HG03439 (cell line): ENCODE measurements at regions not wholly inside any gene's neighbourhood (a gene's known extent, or its start where the extent isn't known, plus 50 kb on each side); places are given as distances from the start of the nearest gene placed in this dataset.
"Not testable (repeated sequence)": the region's sequence is repeated elsewhere in the genome, so short reads cannot be mapped to it uniquely, and the experiment has no call there.

Source experiments
- ATAC-seq: cut with Tn5 transposase; IDR thresholded peaks from one replicate; pipeline ENCODE4 v1.9.1; 2021; ENCODE audit warnings: mild to moderate bottlenecking, moderate library complexity; ENCODE audit not compliant: unreplicated experiment

DNA sequence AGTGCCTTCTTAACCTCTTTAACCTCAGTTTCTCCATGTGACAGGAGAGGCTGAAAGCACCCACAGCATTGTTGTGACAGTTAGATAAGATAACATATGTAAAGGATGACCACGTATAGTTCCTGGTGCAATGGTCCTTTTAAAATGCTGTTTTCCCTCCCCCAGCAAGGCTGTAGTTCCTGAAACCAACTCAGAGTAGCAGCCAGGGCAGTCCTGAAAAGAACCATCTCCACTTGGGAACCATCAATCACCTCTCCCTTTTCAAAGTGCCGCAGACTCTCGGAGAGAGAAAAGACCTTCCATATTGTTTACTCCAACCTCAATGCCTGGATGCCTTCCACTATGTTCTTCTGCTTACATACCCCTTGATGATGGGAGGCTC, 158.8 kb downstream of the DDX1 start:
- no peak for ATAC-seq

DNA sequence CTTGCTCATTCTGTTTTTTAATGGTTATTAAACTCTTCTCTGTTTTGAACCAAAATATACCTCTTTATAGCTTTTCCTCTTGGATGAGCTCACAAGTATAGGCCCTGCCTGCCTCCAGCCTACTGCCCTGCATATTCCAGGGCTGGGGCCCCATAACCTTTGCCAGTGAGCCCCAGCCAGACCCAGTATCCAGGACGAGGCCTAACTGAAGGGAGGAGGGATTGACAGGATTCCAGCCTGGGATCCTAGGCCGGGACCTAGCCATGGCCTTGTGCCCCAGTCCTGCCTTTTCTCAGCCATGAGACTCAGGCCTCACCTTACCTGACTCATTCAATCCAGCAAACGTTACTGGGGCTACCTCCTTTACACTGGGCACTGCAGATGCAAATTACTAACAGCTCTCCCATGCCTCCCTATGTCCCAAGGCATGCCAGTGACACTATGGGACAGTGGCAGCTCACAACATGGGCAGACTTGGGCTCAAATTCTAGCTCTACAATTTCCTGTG, 159.2 kb downstream of the DDX1 start:
- ATAC-seq: no peak

DNA sequence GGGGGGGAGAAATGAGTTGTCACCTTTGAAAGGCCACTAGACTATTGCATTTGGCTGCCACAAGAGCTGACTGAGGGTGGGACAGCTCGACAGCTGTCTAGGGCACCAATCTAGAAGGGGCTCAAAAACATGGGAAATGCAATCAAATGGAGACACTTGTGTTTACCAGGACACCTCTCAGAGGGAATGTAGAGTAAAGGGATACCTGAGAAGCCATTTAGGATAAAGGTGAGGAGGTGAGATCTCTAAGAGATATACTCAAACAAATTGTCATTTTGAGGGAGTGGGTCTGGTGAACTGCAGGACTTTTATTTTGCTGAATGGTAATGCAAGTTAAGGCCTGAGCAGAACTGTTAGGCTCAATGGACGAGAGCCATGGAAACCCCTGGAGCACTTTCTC, 159.8 kb downstream of the DDX1 start:
- no peak for ATAC-seq

DNA sequence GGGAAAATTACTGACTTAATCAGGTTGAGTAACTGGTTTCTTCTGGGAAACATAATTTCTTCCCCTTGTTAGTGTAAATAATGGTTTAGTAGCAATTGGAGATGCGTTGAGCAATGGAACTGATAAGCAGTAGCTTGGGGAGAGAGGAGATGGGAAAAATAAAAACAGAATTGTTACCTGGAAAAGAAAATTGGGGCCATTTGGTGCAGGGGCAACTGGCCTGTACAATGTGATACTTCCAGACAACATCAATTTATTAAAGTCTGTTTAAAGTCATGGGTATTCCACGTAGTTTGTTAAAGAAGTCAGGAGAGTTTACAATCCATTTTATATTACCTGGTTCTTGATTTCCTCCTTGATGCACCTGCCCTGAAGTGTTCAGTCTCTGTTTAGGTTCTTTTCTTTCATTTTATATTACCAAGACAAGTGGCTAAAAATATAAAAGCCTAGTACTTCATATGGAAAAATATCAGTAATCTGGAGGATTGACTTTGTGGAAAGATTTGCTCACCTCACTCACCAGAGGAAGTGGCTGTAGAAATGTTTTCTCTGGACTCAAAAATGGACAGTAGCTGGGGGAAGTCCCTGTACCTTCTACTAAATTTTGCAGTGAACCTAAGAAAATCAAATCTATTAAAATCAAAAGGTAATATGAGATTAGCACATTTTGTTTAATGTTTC, 161.0 kb downstream of the DDX1 start:
- ATAC-seq: no peak

DNA sequence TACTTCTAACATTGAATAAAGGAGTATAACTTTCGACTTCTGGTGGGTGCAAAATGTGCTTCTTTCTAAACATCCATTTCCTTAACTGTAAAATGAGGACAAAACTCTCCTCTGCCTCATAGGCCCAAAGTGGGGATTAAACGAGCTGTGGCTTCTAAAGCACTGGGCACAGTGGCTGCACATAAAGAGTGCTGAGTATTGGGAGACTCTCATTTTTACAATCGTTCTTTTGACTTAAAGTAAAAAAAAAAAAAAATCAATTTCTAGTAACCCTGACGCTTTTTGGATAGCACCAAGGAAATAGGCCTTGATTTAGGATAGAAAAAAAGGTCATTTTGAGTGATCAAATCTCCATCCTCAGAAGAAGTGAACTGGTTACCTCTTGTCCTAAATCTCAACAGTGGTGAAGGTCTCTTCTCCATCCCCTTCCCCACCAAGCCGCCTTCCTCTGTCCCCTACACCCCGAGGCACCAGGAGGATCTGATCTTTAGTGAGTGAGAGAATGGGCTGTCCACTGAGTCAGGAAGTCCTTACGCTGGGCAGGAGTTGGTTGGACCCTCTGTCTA, 161.6 kb downstream of the DDX1 start:
- no peak for ATAC-seq

DNA sequence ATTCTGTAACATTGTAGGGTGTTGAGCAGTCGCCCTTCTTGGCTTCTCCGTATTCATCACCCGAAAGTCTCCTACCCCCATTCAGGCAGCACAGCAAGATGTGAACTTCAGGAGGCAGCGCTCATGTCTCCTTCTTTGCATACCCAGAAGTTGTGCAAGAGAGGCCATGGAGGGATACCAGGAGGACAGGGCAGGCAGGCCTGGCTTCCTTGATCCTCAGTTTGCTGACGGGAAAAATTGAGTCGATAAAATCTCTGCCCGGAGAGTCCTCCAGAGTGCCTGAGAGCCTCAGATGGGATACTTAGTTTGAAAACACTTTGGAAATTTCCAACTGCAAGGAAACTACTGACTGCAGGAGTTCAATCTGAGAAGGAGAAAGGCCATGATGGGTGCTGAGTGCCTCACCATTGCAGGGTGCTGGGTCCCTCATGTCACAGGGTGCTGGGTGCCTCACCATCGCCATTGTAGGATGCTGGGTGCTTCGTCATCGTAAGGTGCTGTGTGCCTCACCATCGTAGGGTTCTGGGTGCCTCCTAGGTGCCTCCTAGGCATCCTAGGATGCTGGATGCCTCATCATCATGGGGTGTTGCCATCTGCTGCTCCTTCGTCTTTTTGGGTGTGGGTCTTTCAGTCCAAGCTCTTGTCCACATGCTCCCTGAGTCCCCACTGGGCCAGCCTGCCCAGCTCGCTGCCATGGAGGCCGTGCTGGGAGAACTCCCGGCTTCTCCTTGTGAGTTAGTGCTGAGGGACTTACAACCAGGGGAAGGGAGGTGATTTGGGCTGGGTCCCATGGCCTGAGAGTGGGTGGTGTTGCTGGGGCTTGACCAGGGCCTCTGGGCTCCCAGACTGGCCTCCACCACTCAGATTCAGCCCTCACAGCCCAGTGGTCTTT, 162.4 kb downstream of the DDX1 start:
- no peak for ATAC-seq

DNA sequence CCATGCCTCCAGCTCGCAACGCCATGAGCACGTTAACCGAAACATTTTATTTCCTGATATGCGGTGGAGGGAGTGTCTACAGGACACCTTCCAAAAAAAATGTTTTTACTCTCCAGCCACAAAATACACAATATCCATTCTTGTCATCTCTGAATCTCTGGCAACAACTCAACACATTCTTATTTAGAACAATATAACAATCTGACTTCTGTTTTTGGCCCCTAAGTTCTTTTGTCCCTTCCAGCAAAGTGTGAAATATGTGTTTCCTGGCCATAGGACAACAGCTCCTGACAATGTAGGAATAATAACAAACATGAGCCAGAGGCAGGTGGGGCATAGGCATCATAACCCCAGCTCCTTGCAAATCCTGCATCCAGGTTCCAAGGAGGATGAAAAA, 163.0 kb downstream of the DDX1 start:
- ATAC-seq: no peak

DNA sequence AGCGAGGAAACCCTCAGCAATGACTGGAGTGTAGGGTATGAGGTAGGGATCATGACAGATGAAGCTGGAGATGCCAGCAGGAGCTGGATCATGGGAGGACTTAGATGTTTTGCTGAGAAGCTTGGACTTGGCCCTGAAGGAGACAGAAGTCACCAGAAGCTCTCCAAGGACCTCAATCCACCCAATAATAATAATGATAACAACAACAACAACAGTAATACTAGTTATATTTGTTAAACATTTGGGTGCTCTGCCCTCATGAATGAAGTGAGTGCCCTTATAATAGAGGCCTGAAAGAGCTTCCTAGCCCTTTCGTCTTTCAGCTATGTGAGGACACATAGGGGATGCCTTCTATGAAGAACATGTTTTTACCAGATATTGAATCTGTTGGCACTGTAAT, 163.9 kb downstream of the DDX1 start:
- no peak for ATAC-seq

DNA sequence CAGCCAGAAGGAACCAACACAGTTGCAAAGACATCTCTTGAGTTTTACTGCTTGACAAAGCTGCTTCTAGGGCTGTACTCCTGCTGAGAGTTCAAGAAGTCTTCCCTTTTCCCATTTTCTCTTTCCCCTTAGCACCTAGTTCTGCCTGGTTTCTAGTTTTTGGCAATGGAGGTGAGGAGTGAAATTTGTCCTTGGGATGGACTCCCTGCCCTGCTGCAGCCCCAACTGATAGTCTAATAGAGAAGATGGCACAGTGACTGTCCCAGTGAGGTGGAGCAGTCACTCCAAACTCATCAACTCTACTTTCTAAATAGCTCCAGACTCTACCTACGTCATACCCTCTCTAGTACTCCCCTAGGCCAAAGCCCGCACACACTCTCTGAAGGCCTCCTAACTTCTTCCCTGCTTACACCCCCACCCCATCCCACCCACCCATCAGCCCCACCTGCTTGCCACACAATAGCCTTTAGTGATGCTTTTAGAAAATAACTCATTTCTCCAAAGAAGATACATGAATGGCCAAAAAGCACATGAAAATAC, 164.4 kb downstream of the DDX1 start:
- ATAC-seq: no peak

DNA sequence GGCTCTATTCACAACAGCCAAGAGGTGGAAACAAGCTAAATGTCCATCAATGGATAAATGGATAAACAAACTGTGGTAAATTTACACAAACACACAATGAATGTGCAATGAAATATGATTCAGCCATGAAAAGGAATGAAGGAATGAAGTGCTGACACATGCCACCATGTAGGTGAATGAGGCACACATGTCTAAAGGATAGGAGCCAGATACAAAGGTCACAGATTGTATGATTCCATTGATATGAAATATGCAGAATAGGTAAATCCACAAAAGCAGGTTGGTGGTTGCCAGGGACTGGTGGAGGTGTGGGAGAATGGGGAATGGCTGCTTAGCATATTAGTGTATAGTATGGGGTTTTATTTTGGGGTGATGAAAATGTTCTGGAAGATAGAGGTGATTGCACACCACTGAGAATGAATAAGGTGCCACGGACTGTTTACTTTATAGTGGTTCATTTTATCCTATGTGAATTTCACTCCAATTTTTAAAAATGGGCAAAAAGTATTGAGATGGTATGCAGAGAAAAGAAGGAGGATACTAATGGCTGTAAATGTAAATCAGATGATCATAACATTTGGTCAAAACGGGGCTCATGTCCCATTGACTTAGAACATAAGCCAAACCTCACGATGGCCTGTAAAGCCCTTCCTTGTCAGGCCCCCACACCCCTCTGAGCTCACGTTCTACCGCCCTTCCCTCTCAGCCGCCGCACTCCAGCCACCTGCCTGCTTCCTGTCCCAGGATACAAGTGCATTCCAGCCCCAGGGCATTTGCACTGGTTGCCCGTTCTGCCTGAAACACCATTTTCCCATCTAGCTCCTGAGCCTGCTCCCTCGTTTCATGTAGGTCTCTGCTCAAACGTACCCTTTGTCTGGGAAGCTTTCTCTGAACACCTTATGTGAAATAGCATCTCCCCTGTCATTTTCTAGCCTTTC, 165.5 kb downstream of the DDX1 start:
- no peak for ATAC-seq

DNA sequence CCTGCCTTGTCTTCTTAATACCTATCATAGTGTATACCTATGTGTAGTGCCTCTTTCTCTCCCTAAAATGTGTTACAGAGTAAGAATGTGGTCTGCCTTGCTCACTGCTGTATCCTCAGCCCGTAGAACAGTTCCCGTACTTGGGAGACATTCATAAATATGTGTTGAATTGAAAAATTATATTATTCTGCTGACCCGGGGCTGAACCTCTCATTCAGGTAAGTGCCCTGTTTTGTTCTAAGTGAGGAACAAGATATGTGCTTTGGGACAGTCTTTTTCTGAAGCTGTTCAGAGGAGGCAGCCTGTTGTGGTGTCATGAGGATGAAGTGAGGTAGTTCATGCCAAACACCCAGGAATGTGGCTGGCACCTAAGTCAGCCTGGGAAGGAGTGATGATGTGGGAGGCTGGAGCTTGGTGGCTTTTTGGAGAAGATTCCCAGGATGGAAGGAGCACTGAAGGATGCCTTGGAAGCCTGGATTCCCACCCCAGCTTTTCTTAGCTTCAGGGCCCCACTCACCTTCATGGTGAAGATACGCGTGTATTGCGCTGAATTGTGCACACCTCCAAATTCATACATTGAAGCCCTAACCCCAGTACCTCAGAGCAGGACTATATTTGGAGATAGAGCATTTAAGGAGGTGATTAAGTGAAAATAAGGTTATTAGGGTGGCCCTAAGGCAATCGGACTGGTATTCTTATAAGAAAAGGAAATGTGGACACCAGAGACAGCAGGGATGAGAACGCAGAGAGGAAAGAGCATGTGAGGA, 166.3 kb downstream of the DDX1 start:
- ATAC-seq: no peak

DNA sequence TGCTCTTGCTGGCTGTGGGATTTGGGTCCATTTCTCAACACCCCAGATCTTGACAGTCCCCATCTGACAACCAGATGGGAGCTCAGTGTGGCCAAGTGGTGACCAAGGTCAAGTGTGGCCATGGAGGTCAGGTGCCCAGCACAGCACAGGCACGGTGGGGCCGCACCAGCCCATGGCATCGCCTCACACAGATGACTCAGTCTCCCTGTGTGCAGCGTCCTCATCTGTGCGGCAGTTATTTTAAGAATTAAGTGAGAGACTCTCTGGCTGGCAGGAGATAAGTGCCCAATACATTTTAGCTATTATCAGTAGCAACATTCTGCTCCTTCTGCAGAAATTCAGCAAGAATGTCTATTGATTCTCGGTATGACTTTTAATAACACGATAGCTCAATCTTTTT, 167.2 kb downstream of the DDX1 start:
- no peak for ATAC-seq

DNA sequence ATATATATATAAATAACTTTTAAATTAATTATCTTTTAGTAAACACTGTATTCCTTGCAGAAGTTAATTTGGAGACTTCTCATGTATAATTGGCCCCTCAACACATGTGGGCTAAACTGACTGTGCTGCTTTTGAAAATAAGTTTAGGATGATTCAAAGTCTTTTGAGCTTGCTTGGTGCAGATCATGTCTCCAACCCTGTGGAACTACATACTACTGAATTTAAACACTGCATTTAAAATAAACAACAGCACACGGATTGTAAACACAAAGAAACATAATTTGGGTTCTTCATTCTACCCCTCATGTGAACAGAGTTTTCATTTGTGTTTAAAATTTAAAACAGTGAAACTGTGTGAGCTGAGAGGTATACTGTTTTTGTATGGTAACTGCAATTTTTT, 167.7 kb downstream of the DDX1 start:
- no peak for ATAC-seq

DNA sequence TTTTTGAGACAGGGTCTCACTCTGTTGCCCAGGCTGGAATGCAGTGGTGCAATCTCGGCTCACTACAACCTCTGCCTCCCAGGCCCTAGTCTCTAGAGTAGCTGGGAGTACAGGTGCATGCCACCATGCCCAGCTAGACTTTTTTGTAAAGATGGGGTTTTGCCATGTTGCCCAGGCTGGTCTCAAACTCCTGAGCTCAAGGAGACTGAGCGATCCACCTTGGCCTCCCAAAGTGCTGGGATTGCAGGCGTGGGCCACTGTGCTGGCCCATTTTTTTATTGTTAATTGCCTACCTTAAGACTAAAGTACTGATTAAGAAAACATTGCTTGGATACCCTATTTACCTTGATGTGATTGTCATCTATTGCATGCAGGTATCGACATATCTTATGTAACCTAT, 168.1 kb downstream of the DDX1 start:
- ATAC-seq: not testable (repeated sequence)

DNA sequence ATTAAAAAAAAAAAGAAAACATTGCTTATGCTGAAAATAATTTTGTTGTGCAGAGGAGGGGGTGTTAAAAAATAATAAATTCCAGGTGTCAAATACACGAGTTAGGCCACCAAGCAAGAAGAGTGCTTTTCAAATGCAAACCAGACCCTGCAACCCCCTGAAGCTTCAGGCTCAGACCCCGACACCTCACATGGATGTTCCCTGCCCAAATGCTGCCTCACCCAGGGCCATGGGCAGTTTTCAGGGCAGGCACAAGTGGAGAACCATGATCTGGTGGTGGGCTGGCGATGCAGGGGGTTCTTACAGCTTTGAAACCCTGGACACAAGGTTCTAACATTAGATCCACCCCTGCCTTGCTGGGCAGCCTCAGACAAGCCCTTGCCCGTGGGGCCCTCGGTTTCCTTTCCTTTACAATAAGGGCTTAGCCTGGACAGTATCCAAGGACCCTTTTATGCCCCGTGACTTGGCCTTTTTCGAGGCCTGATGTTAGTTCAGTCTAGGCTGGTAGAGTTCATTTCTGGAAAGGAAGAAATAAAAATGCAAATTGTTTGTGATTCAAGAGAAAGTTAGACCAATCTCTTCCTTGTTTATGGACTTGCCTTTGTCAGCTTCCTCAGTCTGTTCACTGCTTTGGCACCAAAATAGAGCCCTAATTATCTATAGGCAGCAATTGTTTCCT, 168.7 kb downstream of the DDX1 start:
- no peak for ATAC-seq

DNA sequence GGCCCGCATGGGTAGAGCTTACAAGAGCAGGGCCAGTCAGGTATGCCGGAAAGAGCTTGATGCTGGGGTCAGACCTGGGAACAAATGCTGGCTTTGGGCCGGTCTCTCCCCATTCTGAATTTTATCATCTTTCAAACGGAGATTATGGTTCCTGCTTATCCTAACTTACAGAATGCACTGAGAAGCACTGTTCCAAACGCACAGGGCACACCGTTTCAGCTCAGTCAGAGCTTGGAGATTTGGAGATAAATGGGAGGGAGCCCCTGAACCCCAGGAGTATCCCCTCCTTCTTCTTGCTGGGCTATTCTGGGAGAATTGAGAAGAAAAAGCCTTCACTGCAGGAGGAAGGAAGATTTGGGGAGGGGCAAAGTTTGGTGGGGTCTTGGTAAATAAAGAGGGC, 169.4 kb downstream of the DDX1 start:
- ATAC-seq: no peak

DNA sequence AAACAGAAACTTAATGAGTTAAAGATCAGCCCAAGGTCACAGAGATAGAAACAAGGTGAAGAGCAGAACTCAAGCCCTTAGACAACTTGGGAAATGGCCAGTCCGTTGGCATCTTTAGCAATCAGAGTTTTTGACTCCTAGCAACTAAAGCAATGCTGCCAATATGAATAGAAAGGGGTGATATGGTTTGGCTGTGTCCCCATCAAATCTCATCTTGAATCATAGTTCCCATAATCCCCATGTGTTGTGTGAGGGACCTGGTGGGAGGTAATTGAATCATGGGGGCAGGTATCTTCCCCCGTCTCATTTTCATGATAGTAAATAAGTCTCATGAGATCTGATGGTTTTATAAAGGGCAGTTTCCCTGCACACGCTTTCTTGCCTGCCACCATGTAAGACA, 170.2 kb downstream of the DDX1 start:
- ATAC-seq: no peak

DNA sequence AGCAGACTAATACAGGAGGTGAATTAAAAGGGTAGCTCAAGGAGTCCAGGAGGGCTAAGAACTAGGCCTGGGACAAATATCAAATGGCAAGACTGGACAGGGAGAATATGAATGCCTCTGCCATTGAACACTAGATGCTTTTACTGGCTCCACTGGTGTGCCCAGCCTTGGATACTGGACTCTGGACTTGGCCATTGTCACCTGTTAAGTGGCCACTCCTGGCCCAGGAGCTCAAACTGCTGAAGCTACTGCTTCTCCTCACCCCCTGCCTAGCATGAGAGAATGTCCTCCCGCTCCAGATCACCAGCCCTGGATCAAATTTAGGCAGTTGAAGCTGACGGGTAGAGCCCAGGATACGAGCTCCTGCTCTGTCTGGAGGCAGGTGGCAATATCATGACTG, 170.8 kb downstream of the DDX1 start:
- ATAC-seq: no peak

DNA sequence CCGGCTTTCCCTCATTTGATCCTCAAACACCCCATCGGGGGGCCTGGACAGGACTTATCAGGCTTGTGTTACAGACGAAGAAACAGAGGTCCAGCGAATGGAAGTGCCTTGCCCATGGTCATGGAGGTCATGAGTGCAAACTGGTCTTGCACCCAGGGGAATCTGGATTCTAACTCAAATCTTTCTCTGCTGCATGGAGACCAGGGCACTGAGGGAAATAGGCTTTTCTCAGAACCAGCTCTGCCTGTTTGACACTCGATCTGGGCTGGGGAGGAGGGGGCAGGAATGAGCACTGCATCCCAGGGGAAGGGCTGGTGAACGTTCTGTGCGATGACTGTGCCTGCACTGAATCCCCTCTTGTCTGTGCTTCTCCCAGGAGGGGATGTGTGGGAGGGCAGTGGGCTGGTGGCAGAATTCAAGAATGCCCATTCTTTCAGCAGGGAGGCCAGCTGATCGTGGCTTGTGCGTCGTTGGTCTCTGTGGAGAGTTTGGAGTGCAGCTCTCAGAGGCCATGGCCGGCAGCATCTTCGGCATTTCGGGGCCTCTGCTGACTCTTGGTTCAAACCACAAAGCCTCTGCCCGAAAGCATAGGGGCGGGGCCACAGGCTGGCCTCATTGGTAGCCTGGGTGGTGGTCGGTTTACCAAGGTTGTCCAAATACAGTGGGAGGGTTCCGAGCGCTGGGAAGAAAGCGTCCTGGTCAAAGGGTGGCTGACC, 171.6 kb downstream of the DDX1 start:
- ATAC-seq: no peak
